Keratinocyte (primary cell): ENCODE measurements at regions not wholly inside any gene's neighbourhood (a gene's known extent, or its start where the extent isn't known, plus 50 kb on each side); places are given as distances from the start of the nearest gene placed in this dataset.

Experiments
- DNase-seq: peaks from one replicate; pipeline ENCODE4 v3.0.0-alpha.2; 2011; ENCODE audit warnings: low read depth, missing footprints, low spot score
- FAIRE-seq: peaks from 2 replicates; lab custom pipeline; 2011; peaks lifted over from hg19 to GRCh38; lab: Jason Lieb, UNC
- H2AFZ ChIP-seq: 2 replicates; pipeline ENCODE4 v1.6.0; 2012; ENCODE audit warnings: low read length, control low read depth, inconsistent platforms; ENCODE audit not compliant: control insufficient read depth
- H3K27ac ChIP-seq: 2 replicates; pipeline ENCODE4 v1.5.1; 2011; ENCODE audit warnings: low read length; ENCODE audit not compliant: control insufficient read depth, insufficient read depth
- H3K27me3 ChIP-seq: 3 replicates; pipeline ENCODE4 v1.6.0; 2011; ENCODE audit warnings: low read length; ENCODE audit not compliant: control insufficient read depth, insufficient read depth; ENCODE audit errors: extremely low read depth
- H3K36me3 ChIP-seq, 2 experiments: 2 replicates in 1 of 2; 3 replicates in 1 of 2; pipeline ENCODE4 v1.5.1; 2011; ENCODE audit warnings: low read length in 2 of 2, mild to moderate bottlenecking in 1 of 2; ENCODE audit not compliant: control insufficient read depth in 2 of 2, insufficient read depth in 2 of 2; ENCODE audit errors: extremely low read depth in 1 of 2
- H3K4me1 ChIP-seq: 3 replicates; pipeline ENCODE4 v1.5.1; 2011; ENCODE audit warnings: low read length; ENCODE audit not compliant: control insufficient read depth, insufficient read depth; ENCODE audit errors: extremely low read depth
- H3K4me2 ChIP-seq: 3 replicates; pipeline ENCODE4 v1.6.0; 2011; ENCODE audit warnings: low read depth, low read length; ENCODE audit not compliant: control insufficient read depth, insufficient read depth; ENCODE audit errors: extremely low read depth
- H3K4me3 ChIP-seq, 3 experiments: fragments of 200-600 bp in 1 of 3; sonication (generic) in 1 of 3; 2 replicates in 2 of 3; 3 replicates in 1 of 3; pipeline ENCODE4 v1.5.1; 2011 to 2016; ENCODE audit warnings: low read length in 3 of 3, mild to moderate bottlenecking in 3 of 3, control low read depth in 2 of 3, inconsistent platforms in 1 of 3, low read depth in 1 of 3, mixed read lengths in 1 of 3, mixed run types in 1 of 3, moderate library complexity in 1 of 3; ENCODE audit not compliant: control insufficient read depth in 2 of 3, insufficient read depth in 2 of 3; ENCODE audit errors: extremely low read depth in 1 of 3
- H3K79me2 ChIP-seq: 2 replicates; pipeline ENCODE4 v1.6.0; 2012; ENCODE audit warnings: low read length; ENCODE audit not compliant: control insufficient read depth, insufficient read depth
- H3K9ac ChIP-seq: 3 replicates; pipeline ENCODE4 v1.6.0; 2011; ENCODE audit warnings: low read length; ENCODE audit not compliant: control insufficient read depth, insufficient read depth; ENCODE audit errors: extremely low read depth
- H3K9me1 ChIP-seq: 3 replicates; pipeline ENCODE4 v1.6.0; 2011; ENCODE audit warnings: low read length; ENCODE audit not compliant: control insufficient read depth, insufficient read depth; ENCODE audit errors: extremely low read depth
- H3K9me3 ChIP-seq: 2 replicates; pipeline ENCODE4 v1.5.1; 2012; ENCODE audit warnings: low read depth, low read length; ENCODE audit not compliant: control insufficient read depth
- H4K20me1 ChIP-seq: 3 replicates; pipeline ENCODE4 v1.6.0; 2011; ENCODE audit warnings: low read length; ENCODE audit not compliant: control insufficient read depth, insufficient read depth; ENCODE audit errors: extremely low read depth
- EZH2 ChIP-seq: IDR thresholded peaks from one replicate; pipeline ENCODE4 v1.6.1; 2012; ENCODE audit warnings: inconsistent platforms, mild to moderate bottlenecking, low read length, moderate library complexity
- dilution Hi-C: fragments of 300-500 bp; cut with MboI; formaldehyde crosslinking; loops from one replicate; pipeline ENCODE4 v1.7.0; 2020; ENCODE audit warnings: low sequenced_read_pairs; ENCODE audit not compliant: extremely low pct_ligation_motif_present
- TF ChIP-seq, protein P1 (sequence below), 3 experiments: IDR thresholded peaks in 1 of 3; conservative IDR thresholded peaks in 1 of 3; optimal IDR thresholded peaks in 1 of 3; 2 replicates in 2 of 3; 3 replicates in 1 of 3; pipeline versions ENCODE3 to v1.5.1; 2011; ENCODE audit warnings: low read length in 3 of 3, mild to moderate bottlenecking in 3 of 3, moderate library complexity in 2 of 3, control low read depth in 1 of 3, inconsistent platforms in 1 of 3; ENCODE audit not compliant: insufficient read depth in 2 of 3; ENCODE audit errors: extremely low read depth in 1 of 3

DNA sequence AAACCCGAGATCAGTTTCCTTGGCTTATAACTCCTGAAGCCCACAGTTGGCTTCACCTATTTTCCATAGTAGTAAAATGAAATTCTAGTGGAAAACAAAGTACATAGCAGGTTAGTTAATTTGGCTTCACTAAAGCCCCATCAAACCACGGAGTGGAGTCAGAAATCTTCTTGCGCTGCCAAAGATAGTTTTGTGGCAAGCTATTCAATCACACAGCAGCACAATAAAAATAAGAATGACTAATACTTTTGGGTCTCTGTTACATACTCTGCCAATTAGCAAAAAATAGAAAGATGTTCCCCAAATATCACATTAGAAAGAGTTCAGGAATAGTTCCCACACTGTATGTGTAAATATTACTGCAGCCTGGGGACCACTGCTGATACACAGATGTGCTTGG lies 175.2 kb upstream of the NOL4 start:
- dilution Hi-C loops: no loop called here
- H3K27ac ChIP-seq: no peak overlapping the region
- H3K4me2 ChIP-seq: no peak overlapping the region
- H3K4me1 ChIP-seq: no peaks in the 10 kb centered on the region
- no peaks in the 10 kb centered on the region for H3K9me1 ChIP-seq
- H3K9ac ChIP-seq: no peak overlapping the region
- no peaks in the 10 kb centered on the region for H3K9me3 ChIP-seq
- H2AFZ ChIP-seq: no peak overlapping the region
- TF ChIP-seq, protein P1, sequence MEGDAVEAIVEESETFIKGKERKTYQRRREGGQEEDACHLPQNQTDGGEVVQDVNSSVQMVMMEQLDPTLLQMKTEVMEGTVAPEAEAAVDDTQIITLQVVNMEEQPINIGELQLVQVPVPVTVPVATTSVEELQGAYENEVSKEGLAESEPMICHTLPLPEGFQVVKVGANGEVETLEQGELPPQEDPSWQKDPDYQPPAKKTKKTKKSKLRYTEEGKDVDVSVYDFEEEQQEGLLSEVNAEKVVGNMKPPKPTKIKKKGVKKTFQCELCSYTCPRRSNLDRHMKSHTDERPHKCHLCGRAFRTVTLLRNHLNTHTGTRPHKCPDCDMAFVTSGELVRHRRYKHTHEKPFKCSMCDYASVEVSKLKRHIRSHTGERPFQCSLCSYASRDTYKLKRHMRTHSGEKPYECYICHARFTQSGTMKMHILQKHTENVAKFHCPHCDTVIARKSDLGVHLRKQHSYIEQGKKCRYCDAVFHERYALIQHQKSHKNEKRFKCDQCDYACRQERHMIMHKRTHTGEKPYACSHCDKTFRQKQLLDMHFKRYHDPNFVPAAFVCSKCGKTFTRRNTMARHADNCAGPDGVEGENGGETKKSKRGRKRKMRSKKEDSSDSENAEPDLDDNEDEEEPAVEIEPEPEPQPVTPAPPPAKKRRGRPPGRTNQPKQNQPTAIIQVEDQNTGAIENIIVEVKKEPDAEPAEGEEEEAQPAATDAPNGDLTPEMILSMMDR (optimal IDR thresholded peaks at IDR 0.05 in 1 of 3, IDR thresholded peaks at IDR 0.05 in 1 of 3, conservative IDR thresholded peaks at IDR 0.05 in 1 of 3; ENCODE audit: extremely low read depth in 1 of 3, insufficient read depth in 2 of 3, low read length in 3 of 3): no peak
- TF ChIP-seq EZH2: no peak
- no peaks in the 10 kb centered on the region for H3K27me3 ChIP-seq
- no peaks in the 10 kb centered on the region for H3K36me3 ChIP-seq
- H3K79me2 ChIP-seq: no peaks in the 10 kb centered on the region
- no peaks in the 10 kb centered on the region for H4K20me1 ChIP-seq
- H3K4me3 ChIP-seq: no peak overlapping the region
- DNase-seq (no peak), FAIRE-seq (no peak)

DNA sequence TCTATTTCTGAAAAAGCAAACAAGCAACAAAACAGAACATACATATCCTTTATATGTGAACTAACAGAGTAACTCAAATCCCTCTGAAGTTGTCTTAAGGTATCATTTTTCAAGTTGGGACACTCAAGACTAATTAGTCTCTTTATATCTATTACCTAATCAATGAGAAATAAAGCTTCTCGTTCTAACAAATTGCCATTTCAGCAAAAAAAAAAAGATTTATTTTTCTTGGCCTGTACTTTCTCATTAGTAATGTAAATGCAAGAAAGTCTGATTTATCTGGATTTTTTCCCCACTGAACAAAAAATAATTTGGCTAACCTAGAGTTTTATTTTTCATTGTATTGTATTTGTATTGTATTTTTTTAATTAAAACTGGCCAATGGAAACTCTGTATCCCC lies 176.1 kb upstream of the NOL4 start:
- Histone ChIP-seq H3K4me1 (no peaks in the 10 kb centered on the region), H3K4me2 (no peak overlapping the region), H2AFZ (no peak overlapping the region), H3K9me3 (no peaks in the 10 kb centered on the region), H3K79me2 (no peaks in the 10 kb centered on the region), H4K20me1 (no peaks in the 10 kb centered on the region), H3K9me1 (no peaks in the 10 kb centered on the region), H3K27me3 (no peaks in the 10 kb centered on the region), H3K9ac (no peak overlapping the region), H3K27ac (no peak overlapping the region), H3K4me3 (no peak overlapping the region), H3K36me3 (no peaks in the 10 kb centered on the region)
- FAIRE-seq (no peak), DNase-seq (no peak)
- dilution Hi-C loops: no loop called here
- TF ChIP-seq, protein P1 (optimal IDR thresholded peaks at IDR 0.05 in 1 of 3, IDR thresholded peaks at IDR 0.05 in 1 of 3, conservative IDR thresholded peaks at IDR 0.05 in 1 of 3; ENCODE audit: extremely low read depth in 1 of 3, insufficient read depth in 2 of 3, low read length in 3 of 3): no peak
- no peak for TF ChIP-seq EZH2
